Fibroblast of skin of left quadriceps (primary cell): ENCODE measurements at regions not wholly inside any gene's neighbourhood (a gene's known extent, or its start where the extent isn't known, plus 50 kb on each side); places are given as distances from the start of the nearest gene placed in this dataset.
"Not testable (repeated sequence)": the region's sequence is repeated elsewhere in the genome, so short reads cannot be mapped to it uniquely, and the experiment has no call there.

Source experiments
- DNase-seq, 2 experiments: peaks; one replicate each; pipeline ENCODE4 v3.0.0-alpha.2; 2013; ENCODE audit warnings: low read depth in 2 of 2

DNA sequence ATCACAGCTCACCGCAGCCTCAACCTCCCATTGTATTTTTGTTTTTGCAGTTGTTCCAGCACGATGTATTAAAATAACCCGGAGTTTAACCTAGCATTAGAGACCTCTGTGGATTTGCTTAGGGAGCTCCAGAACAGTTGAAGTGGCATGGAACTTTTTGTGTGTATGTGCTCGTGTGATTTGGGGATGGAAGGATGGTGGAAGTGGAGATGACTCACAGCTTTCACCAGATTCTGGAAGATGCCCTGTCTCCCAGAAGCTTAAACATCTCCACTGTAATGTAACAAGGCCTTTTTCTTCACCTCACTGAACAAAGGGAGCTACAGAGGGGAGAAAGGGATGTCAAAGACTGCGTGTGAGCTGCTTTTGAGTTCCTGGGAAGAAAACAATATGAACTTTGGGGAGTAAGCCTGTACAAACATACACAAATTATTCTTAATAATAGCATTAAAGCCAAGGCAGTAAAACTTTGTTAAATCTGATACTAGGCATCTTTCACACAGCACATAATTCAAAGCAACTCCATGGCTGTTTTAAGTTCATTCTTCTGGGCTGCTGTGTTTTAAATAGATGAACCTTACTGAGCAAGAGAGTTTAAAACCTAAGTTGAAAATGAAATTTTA is 226.4 kb downstream of the ADAMTS15 start:
- DNase-seq, result no peak

DNA sequence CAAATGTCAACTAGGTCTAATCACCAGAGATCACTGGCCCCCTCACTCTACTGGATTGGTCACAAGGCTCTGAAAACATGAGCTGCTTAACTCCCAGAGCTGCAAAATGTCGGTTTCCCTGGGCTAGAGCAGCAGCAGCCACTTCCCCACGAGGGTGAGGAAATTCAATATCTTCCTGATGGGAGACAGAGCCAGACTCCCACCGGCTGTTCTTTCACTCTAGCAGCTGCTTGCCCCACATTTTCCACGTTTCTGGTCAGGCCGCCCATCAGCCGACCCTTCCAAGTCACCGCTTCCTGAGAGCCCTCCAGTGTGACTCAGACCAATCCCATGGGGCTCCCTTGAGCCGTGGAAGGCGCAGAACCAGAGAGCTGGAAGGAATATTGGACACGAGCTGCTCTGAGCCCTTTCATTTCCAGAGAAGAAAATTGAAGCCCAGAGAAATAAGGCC is 227.0 kb downstream of the ADAMTS15 start:
- DNase-seq, result no peak

- no peak for DNase-seq
These were observed 227.5 kb downstream of the ADAMTS15 start for GRCh38 chr11:130675917-130676316.

GRCh38 chr11:130677486-130678153 is 229.2 kb downstream of the ADAMTS15 start:
- peak; percentile 62 to 73 for DNase-seq

DNA sequence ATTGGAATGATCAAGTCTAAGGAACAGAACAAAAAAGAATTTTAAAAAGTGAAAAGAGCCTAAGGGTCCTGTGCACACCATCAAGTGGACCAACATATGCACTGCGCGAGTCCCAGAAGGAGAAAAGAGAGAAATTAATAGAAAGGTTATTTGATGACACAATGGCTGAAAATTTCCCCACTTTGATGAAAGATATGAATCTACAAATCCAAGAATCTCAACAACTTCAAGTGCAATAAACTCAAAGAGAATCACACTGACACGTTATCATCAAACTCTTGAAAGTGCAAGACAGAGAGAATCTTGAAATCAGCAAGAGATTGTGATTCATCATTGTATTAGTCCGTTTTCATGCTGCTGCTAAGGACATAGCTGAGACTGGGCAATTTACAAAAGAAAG is 230.8 kb downstream of the ADAMTS15 start:
- DNase-seq, result no peak

DNA sequence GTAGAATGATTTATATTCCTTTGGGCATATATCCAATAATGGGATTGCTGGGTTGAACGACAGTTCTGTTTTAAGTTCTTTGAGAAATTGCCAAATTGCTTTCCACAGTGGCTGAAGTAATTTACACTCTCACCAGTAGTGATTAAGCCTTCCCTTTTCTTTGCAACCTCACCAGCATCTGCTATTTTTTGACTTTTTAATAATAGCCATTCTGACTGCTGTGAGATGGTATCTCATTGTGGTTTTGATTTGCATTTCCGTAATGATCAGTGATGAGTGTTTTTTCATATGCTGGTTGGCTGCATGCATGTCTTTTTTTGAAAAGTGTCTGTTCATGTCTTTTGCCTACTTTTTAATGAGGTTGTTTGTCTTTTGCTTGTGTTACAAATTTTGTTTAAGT is 233.8 kb downstream of the SNX19 start:
- not testable (repeated sequence) for DNase-seq

GRCh38 chr11:130689222-130689908 is 226.9 kb downstream of the SNX19 start:
- DNase-seq, result peak; percentile 39 to 51

DNA sequence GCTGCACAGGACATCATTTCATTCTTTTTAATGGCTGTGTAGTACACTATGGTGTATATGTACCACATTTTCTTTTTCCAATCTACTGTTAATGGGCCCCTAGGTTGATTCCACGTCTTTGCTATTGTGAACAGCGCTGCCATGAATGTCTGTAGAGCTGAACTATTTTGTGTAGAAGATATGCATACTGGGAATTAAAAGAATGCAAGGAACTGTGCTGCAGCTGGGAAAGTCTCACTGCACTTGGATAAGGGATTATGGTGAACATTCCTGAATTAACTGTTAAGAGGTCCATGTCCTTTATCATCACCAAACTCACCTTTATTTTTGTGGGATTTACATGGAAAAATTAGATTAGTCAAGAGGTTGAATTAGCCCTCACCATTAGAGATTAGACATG is 224.7 kb downstream of the SNX19 start:
- DNase-seq, result no peak

DNA sequence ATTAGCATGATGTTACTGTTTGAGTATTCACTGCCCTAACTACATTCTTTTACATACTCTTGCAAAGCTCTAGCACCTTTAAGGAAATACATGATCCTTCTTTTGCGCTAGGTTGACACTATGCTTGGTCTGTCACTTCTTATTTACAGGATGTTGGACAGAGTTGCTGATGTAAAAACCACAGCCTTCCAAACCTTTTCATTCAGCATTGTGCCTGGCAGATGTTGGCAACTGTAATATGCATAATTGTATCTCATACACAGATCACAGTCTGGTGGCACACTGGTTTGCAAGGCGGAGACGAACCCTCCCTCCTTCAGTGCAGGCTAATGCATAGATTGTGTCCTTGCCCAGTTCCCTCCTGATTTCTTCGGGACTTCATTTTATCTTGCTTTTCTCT is 224.1 kb downstream of the SNX19 start:
- no peak for DNase-seq

DNA sequence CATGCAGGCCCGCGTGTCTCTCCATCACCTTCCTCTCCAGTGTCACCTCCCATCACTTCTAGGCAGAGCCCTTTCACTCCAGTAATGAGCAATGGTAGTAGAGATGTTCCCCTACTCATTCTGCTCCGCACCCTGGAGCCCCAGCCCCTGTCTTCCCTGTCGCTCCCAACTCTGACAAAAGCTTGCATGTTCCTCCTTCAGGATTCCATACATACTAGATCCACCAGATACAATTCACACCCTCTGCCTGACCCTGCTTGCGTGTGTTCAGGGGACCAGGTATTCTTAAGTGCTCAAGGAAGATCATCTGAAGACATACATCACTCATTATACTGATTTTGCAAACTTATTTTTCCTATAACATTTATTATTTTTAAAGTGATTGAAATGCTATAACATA is 222.7 kb downstream of the SNX19 start:
- no peak for DNase-seq

DNA sequence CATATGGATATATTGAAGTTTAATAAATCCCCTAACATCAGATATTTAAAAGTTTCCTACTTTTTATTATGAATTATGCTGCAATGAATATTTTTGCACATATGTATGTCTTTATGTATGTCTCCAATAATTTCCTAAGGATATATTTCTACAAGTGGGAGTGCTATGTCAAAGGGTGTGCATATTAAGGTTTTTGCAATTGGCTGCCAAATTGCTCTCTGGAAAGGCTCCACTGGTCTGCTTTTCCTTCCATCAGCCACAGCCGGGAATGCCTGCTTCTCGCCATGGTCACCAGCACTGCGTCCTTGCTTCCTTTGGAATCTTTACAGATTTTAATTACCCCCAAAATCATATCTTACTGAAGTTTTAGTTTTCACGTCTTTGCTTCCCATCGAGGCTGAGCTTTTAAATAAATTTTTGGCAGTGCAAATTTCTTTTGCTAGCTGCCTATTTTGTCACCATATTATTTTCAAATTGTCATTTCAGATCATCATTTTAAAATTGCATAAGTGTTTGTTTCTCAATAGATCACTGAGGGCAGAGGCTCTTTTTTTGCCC is 221.7 kb downstream of the SNX19 start:
- no peak for DNase-seq

- DNase-seq, result no peak
These were observed 218.1 kb downstream of the SNX19 start for GRCh38 chr11:130698174-130698573.

DNA sequence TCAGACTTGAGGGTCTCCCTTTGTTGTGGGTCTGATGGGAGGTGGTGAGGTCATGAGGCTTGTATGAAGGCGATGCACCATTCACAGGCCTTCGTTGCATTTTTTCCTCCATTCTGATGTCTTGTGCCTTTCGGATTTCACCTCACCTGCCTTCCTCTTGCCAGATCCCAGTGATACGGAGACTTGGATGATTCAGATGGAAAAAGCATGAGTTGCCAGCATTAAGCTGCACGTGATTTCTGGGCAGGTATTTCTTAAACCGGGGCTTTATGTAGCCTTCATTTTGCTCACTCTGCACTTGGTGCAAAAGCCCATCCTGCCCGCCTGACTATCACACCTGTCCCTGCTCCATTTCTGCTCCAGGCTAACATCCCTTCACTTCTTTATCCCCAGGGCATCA is 216.7 kb downstream of the SNX19 start:
- no peak for DNase-seq

GRCh38 chr11:130700092-130700491 is 216.2 kb downstream of the SNX19 start:
- no peak for DNase-seq

DNA sequence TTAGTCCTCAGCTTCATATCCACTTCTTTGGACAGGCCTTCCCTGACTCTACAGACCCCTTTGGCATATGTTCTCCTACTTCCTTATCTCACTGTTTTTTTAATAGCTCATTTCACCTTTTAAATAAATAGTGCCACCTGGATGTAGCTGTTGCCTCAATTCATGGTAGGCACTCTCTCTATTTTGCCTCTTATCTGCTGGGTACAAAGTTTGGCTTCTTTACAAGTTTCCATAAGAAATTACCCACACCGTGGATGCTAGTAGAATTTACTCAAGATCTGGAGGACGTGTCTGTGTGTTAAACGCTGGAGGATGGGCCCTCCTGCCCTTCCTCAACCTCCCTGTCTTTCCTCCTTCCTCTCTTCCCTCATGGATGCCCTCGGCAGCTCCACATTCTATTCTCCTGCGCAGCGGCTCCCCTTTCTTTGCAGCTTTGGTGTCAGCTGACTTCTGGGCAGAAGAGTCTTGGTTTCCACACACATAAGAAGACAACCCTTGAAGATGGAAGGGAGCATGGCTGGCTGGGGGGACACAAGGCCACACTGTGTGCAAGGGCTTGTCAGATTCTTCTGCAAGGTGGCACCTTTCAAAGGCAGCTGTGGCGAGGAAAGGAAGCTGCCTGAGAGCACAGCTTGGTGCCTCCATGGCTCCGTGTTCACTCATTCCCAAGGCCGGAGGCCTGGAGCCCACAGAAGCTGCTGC is 212.6 kb downstream of the SNX19 start:
- no peak for DNase-seq

DNA sequence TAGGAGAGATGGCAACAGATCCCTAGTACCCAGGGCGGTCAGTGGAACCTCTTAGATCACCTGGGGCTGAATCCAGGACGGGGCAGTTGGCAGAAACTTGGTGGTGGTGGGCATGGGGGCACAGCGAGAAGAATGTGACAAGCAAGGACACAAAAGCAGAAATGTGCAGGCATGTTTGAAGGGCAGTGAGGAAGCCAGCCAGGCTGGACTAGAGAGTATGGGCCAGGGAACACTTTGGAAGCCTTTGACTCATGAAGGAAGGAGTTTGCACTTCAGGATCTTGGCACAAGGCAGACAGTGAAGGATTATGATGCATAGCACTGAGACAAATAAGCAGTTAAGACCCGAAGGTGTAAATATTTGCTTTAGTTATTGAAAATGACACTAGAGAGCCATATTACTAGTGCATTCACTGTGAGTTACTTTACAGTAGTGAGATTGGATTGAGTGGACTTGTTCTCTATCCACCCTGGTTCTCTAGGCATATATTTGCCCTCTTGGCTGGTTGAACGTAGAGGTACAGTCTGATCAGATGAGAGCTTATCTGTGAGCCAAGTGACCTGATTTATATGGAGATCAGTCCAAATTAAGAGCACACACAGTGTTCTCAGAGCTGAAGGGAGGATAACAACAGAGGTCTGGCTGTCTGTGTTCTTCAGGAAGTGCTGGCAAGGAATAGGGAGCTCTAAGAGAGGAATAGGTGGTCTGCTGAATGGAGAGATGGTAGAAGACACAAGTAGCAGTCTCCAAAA is 210.4 kb downstream of the SNX19 start:
- DNase-seq, result no peak

DNA sequence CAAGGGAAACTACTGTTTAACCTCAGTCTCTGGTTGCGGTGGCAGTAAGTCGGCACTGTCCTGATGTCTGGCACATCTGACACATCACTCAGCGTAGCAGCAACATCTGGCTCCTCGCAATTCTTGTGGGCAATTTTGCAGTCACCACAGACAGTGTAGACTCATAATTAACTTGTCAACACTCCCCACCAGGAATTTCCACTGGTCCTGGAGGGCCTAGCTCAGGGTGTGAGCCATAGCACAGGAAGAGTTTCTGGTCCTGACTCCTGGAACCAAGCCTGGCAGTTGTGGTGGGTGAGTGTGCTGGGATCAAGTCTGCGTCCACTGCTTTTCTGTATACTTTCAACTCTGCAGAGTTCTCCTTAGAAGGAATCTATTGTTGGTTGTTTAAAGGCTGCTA is 209.7 kb downstream of the SNX19 start:
- DNase-seq, result peak; percentile 88 to 91

DNA sequence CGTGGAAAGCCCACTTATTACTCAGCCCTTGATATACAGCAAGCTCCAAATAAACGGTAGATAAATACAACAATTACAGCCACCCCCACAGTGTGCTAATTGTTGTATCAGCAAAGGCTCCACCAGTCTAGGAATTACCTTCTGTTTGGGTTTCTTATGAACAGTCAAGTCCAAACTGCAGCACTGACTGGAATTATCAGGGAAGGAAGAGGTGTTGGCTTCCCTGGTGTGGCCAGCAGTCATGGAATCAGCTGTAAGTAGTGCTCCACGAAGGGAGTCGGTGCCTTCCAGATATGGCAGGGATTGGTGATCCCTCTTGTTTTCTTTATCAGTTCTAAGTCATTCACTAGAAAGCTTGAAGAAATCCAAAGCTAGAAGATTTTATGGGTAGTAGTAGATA is 209.1 kb downstream of the SNX19 start:
- DNase-seq, result no peak

DNA sequence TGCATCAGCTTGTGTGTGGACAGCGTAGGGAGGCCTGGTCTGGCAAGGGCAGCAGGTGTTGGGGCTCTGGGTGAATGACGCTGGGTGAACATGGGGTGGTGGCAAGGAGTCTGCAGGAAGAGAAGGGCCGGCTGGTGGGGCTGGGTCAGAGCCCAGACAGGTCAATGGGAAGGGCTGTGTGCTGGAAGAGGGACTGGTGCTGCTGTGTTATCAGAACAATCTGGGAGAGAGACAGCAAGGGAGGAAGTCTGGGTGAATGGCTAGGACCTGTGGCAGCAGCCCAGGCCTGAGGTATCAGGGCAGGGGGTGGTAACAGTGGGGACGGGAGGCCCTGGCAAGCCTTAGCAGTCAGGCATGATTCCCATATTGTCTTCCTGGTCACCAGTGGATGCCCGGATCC is 206.7 kb downstream of the SNX19 start:
- DNase-seq, result no peak

DNA sequence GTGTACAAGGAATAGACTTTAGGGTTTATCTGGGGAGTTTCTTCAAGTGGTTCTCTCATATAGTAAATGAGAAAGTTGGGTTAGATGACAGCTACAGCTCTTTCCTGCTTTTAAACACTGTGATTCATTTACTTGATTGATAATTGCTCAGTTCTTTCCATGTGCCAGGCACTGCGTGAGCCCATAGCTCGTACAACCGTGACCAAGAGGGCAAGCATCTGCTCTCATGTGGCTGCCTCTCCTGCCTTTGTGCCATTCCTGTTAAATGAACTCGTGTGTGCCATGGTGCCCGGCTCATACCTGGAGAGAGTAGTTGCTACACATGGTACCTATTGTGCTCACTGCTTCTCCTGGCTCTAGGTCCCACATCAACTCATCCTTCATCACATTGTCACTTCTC is 206.3 kb downstream of the SNX19 start:
- no peak for DNase-seq

DNA sequence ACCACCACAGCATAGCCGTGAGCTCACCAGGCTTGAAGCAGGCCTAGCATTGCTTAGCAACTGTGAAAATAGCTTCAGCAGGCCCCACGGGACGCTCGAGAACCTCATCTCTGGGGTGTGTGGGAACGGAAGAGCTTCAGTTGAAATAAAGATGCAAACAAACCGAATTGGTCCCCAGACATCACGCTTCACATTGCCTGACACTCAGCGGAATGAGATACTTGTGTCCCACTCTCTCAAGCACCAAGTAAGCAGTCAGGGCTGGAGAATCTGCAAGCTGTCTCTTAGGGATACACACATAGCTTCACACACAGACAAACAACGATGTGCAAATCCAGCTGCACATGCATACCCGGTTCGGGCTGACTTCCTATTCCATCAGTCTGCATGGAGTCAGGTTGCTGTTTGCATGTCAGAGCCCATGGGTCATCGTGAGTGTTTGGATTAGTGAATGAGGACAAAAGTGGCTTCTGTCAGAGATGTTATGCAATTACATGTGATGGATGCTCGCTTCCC is 205.7 kb downstream of the SNX19 start:
- no peak for DNase-seq
